HG03439 (cell line): ENCODE measurements at regions not wholly inside any gene's neighbourhood (a gene's known extent, or its start where the extent isn't known, plus 50 kb on each side); places are given as distances from the start of the nearest gene placed in this dataset.

Experiments used
- ATAC-seq: cut with Tn5 transposase; IDR thresholded peaks from one replicate; pipeline ENCODE4 v1.9.1; 2021; ENCODE audit warnings: mild to moderate bottlenecking, moderate library complexity; ENCODE audit not compliant: unreplicated experiment

GRCh38 chr6:165729307-165729936 is 66.4 kb upstream of the PDE10A start:
- ATAC-seq = no peak

- no peak for ATAC-seq
Measured at GRCh38 chr6:165728216-165728615, 65.2 kb upstream of the PDE10A start.

GRCh38 chr6:165726965-165727381 is 63.9 kb upstream of the PDE10A start:
- ATAC-seq = no peak

- ATAC-seq = no peak
Measured at GRCh38 chr6:165726290-165726875, 63.3 kb upstream of the PDE10A start.

- ATAC-seq = no peak
Measured at GRCh38 chr6:165725201-165725600, 62.2 kb upstream of the PDE10A start.

- no peak for ATAC-seq
Measured at GRCh38 chr6:165723326-165723725, 60.3 kb upstream of the PDE10A start.

GRCh38 chr6:165722022-165722421 is 59.0 kb upstream of the PDE10A start:
- ATAC-seq = no peak

- no peak for ATAC-seq
Measured at GRCh38 chr6:165721356-165721755, 58.3 kb upstream of the PDE10A start.

GRCh38 chr6:165718491-165718891 is 55.5 kb upstream of the PDE10A start:
- no peak for ATAC-seq

- no peak for ATAC-seq
Measured at GRCh38 chr6:165717732-165718465, 54.9 kb upstream of the PDE10A start.

GRCh38 chr6:165716886-165717285 is 53.8 kb upstream of the PDE10A start:
- ATAC-seq = no peak

GRCh38 chr6:165715428-165715827 is 52.4 kb upstream of the PDE10A start:
- ATAC-seq = no peak

GRCh38 chr6:165714907-165715306 is 51.9 kb upstream of the PDE10A start:
- no peak for ATAC-seq

- no peak for ATAC-seq
Measured at GRCh38 chr6:165713845-165714466, 50.9 kb upstream of the PDE10A start.
